SK-N-SH (cell line): ENCODE measurements at regions not wholly inside any gene's neighbourhood (a gene's known extent, or its start where the extent isn't known, plus 50 kb on each side); places are given as distances from the start of the nearest gene placed in this dataset.

ENCODE experiments used
- CTCF ChIA-PET: fragments of 300-600, 350-600 bp; formaldehyde crosslinking; extraction: SDS; loops from one replicate; lab custom pipeline; 2021; lab: Yijun Ruan, JAX
- POLR2A ChIA-PET: fragments of 350-600 bp; sonication (Branson Sonifier 250); formaldehyde crosslinking; extraction: SDS; loops from one replicate; lab custom pipeline; 2020; ENCODE audit warnings: antibody characterized with exemption, inconsistent platforms; lab: Yijun Ruan, JAX
- DNase-seq: peaks from one replicate; pipeline ENCODE4 v3.0.0; 2012
- H2AFZ ChIP-seq: fragments of 200-600 bp; sonication (generic); 2 replicates; pipeline ENCODE4 v1.8.1; 2016; ENCODE audit warnings: antibody characterized with exemption, mild to moderate bottlenecking, low read depth
- H3F3A ChIP-seq: fragments of 200-600 bp; sonication (generic); replicated peaks from 2 replicates; pipeline ENCODE3; 2016; ENCODE audit warnings: antibody characterized with exemption, mild to moderate bottlenecking; ENCODE audit not compliant: insufficient read depth
- H3K27ac ChIP-seq, 2 experiments: fragments of 200-500 bp in 1 of 2; fragments of 200-600 bp in 1 of 2; sonication (Bioruptor generic) in 1 of 2; sonication (generic), shearing (Covaris generic) in 1 of 2; 2 replicates each; pipeline versions ENCODE4 v1.5.1 to v1.6.1; 2014 to 2016; ENCODE audit warnings: low read depth in 2 of 2, inconsistent platforms in 1 of 2, low read length in 1 of 2, mild to moderate bottlenecking in 1 of 2, mixed read lengths in 1 of 2
- H3K27me3 ChIP-seq: fragments of 200-600 bp; sonication (generic), shearing (Covaris generic); 2 replicates; pipeline ENCODE4 v1.6.1; 2016; ENCODE audit warnings: mixed run types; ENCODE audit not compliant: insufficient read depth
- H3K36me3 ChIP-seq, 2 experiments: fragments of 200-500 bp in 1 of 2; fragments of 200-600 bp in 1 of 2; sonication (Bioruptor generic) in 1 of 2; sonication (generic) in 1 of 2; replicated peaks in 1 of 2; 2 replicates each; pipeline versions ENCODE3 to v1.5.1; 2014 to 2016; ENCODE audit warnings: low read length in 1 of 2, mild to moderate bottlenecking in 1 of 2; ENCODE audit not compliant: insufficient read depth in 2 of 2, control insufficient read depth in 1 of 2
- H3K4me1 ChIP-seq, 2 experiments: fragments of 200-500 bp in 1 of 2; fragments of 200-600 bp in 1 of 2; sonication (Bioruptor generic) in 1 of 2; sonication (generic), shearing (Covaris generic) in 1 of 2; 2 replicates each; pipeline versions ENCODE4 v1.5.1 to v1.6.1; 2014 to 2016; ENCODE audit warnings: low read depth in 1 of 2, low read length in 1 of 2, mixed run types in 1 of 2; ENCODE audit not compliant: insufficient read depth in 2 of 2, control insufficient read depth in 1 of 2
- H3K4me2 ChIP-seq: fragments of 200-600 bp; sonication (generic), shearing (Covaris generic); 2 replicates; pipeline ENCODE4 v1.6.1; 2017; ENCODE audit warnings: mixed run types
- H3K4me3 ChIP-seq, 2 experiments: fragments of 200-500 bp in 1 of 2; fragments of 200-600 bp in 1 of 2; sonication (Bioruptor generic) in 1 of 2; sonication (generic), shearing (Covaris generic) in 1 of 2; 2 replicates each; pipeline versions ENCODE4 v1.5.1 to v1.8.1; 2014 to 2016; ENCODE audit warnings: low read depth in 2 of 2, inconsistent platforms in 1 of 2, low read length in 1 of 2, mild to moderate bottlenecking in 1 of 2, mixed read lengths in 1 of 2, moderate library complexity in 1 of 2
- H3K79me2 ChIP-seq: fragments of 200-600 bp; sonication (generic); 2 replicates; pipeline ENCODE4 v1.8.1; 2017; ENCODE audit warnings: mild to moderate bottlenecking; ENCODE audit not compliant: insufficient read depth
- H3K9ac ChIP-seq: fragments of 200-600 bp; sonication (generic); 2 replicates; pipeline ENCODE4 v1.6.1; 2017; ENCODE audit warnings: mixed run types
- H3K9me2 ChIP-seq: fragments of 200-600 bp; sonication (generic); 2 replicates; pipeline ENCODE4 v1.6.1; 2017; ENCODE audit warnings: mixed run types
- H3K9me3 ChIP-seq: fragments of 200-600 bp; sonication (generic); 2 replicates; pipeline ENCODE4 v1.6.1; 2017; ENCODE audit warnings: mixed run types, mild to moderate bottlenecking, moderate library complexity
- H4K20me1 ChIP-seq: fragments of 200-600 bp; sonication (generic); 2 replicates; pipeline ENCODE4 v1.6.1; 2017; ENCODE audit warnings: mild to moderate bottlenecking, mixed run types; ENCODE audit not compliant: insufficient read depth
- CTCF ChIP-seq: fragments of 200-600 bp; sonication (generic); IDR thresholded peaks from 2 replicates; pipeline ENCODE4 v1.6.1; 2017; ENCODE audit warnings: antibody characterized with exemption, mild to moderate bottlenecking, moderate library complexity
- EP300 ChIP-seq, 2 experiments: IDR thresholded peaks; 2 replicates each; pipeline versions ENCODE4 v1.4.0 to v1.6.1; 2012; ENCODE audit warnings: borderline replicate concordance in 1 of 2, low read depth in 1 of 2, low read length in 1 of 2
- FOXJ3 ChIP-seq: sonication (generic); formaldehyde crosslinking; IDR thresholded peaks from 2 replicates; pipeline ENCODE4 v1.5.1; 2020; ENCODE audit warnings: mild to moderate bottlenecking, missing genetic modification reagents
- FOXM1 ChIP-seq: IDR thresholded peaks from 2 replicates; pipeline ENCODE4 v1.4.0; 2012; ENCODE audit warnings: low read depth, mild to moderate bottlenecking
- GABPA ChIP-seq: IDR thresholded peaks from 2 replicates; pipeline ENCODE4 v1.4.0; 2012; ENCODE audit warnings: low read depth, mild to moderate bottlenecking
- IRF3 ChIP-seq: fragments of 150-350 bp; IDR thresholded peaks from 2 replicates; pipeline ENCODE4 v1.6.1; 2016; ENCODE audit warnings: mild to moderate bottlenecking, low read depth, low read length
- JUND ChIP-seq: IDR thresholded peaks from 2 replicates; pipeline ENCODE4 v1.4.0; 2012
- MAX ChIP-seq: IDR thresholded peaks from 2 replicates; pipeline ENCODE4 v1.4.0; 2012; ENCODE audit warnings: low read depth
- MEF2A ChIP-seq: IDR thresholded peaks from 2 replicates; pipeline ENCODE4 v1.4.0; 2012; ENCODE audit warnings: low read depth, borderline replicate concordance
- NFIC ChIP-seq: IDR thresholded peaks from 2 replicates; pipeline ENCODE4 v1.4.0; 2012; ENCODE audit warnings: borderline replicate concordance
- PBX3 ChIP-seq: IDR thresholded peaks from 2 replicates; pipeline ENCODE4; 2012
- POLR2AphosphoS5 ChIP-seq: IDR thresholded peaks from 2 replicates; pipeline ENCODE4 v1.6.1; 2012; ENCODE audit warnings: low read depth, low read length
- RXRA ChIP-seq: IDR thresholded peaks from 2 replicates; pipeline ENCODE4 v1.4.0; 2012; ENCODE audit warnings: low read depth, mild to moderate bottlenecking, borderline replicate concordance
- SIN3A ChIP-seq: IDR thresholded peaks from 2 replicates; pipeline ENCODE4 v1.6.1; 2012; ENCODE audit warnings: low read depth, mild to moderate bottlenecking, low read length, moderate library complexity, borderline replicate concordance
- SMC3 ChIP-seq: IDR thresholded peaks from 2 replicates; pipeline ENCODE4 v1.6.1; 2012; ENCODE audit warnings: low read depth, low read length, improper control_type of control experiment
- TAF1 ChIP-seq: IDR thresholded peaks from 2 replicates; pipeline ENCODE4 v1.6.1; 2012; ENCODE audit warnings: low read depth, mild to moderate bottlenecking, low read length, moderate library complexity, borderline replicate concordance
- TCF12 ChIP-seq: IDR thresholded peaks from 2 replicates; pipeline ENCODE4 v1.4.0; 2012
- YY1 ChIP-seq: IDR thresholded peaks from 2 replicates; pipeline ENCODE4 v1.4.0; 2012; ENCODE audit warnings: low read depth, mild to moderate bottlenecking
- WGBS: methylation state at CpG from one replicate; pipeline ENCODE4 v1.1.6; 2017; ENCODE audit warnings: low lambda C conversion rate; 5-methylcytosine and 5-hydroxymethylcytosine counted together

GRCh38 chr4:176610594-176610993, 182.1 kb downstream of the VEGFC start:
- CTCF ChIA-PET, result interaction anchor here (0.8 kb wide), 1 partner anchor 11 kb away, joined by 3 read pairs; no protein-coding TSS in a partner anchor
- H3K36me3 ChIP-seq, result peaks cover 0 to 2% of the 10 kb centered on the region in 2 experiments
- no peak for TF ChIP-seq SMC3
- TF ChIP-seq JUND, result no peak
- no peak for TF ChIP-seq FOXJ3 (CRISPR knock-in tag)
- no peak for TF ChIP-seq MEF2A
- TF ChIP-seq RXRA, result no peak
- no peak for TF ChIP-seq YY1
- TF ChIP-seq GABPA, result no peak
- no peak for TF ChIP-seq PBX3
- no peak for TF ChIP-seq EP300 (IDR thresholded peaks at IDR 0.05; ENCODE audit: borderline replicate concordance in 1 of 2, low read depth in 1 of 2, low read length in 1 of 2)
- TF ChIP-seq TCF12, result no peak
- TF ChIP-seq FOXM1, result no peak
- no peak for TF ChIP-seq NFIC
- no peak for TF ChIP-seq CTCF
- no peak for TF ChIP-seq TAF1
- no peak for TF ChIP-seq IRF3
- TF ChIP-seq POLR2AphosphoS5, result no peak
- TF ChIP-seq SIN3A, result no peak
- TF ChIP-seq MAX, result no peak
- TF ChIP-seq, all 33 proteins: peak for 0
- H3K4me3 ChIP-seq, result no peak overlapping the region
- H3K9ac ChIP-seq, result no peak overlapping the region
- H3K9me3 ChIP-seq, result no peaks in the 10 kb centered on the region
- peaks cover 10% of the 10 kb centered on the region; the same call in 1 of the 2 replicates for H3K27me3 ChIP-seq
- no peaks in the 10 kb centered on the region for H3K9me2 ChIP-seq
- no peaks in the 10 kb centered on the region for H3F3A ChIP-seq
- no peak for DNase-seq
- POLR2A ChIA-PET, result no interaction called here
- no peak overlapping the region for H3K4me2 ChIP-seq
- H3K79me2 ChIP-seq, result no peaks in the 10 kb centered on the region
- H2AFZ ChIP-seq, result no peak overlapping the region
- no peaks in the 10 kb centered on the region for H3K4me1 ChIP-seq
- 5% methylated on average over 2 of the region's 2 CpGs for WGBS
- no peak overlapping the region; a peak in 1 of 4 replicates for H3K27ac ChIP-seq
- no peaks in the 10 kb centered on the region for H4K20me1 ChIP-seq
